Activated T-cell treated with anti-CD3 and anti-CD28 coated beads for 1 hour (primary cell): ENCODE measurements at regions not wholly inside any gene's neighbourhood (a gene's known extent, or its start where the extent isn't known, plus 50 kb on each side); places are given as distances from the start of the nearest gene placed in this dataset.
"Not testable (repeated sequence)": the region's sequence is repeated elsewhere in the genome, so short reads cannot be mapped to it uniquely, and the experiment has no call there.

Source experiments
- DNase-seq: peaks from one replicate; pipeline ENCODE4 v3.0.0-alpha.2; 2020; ENCODE audit warnings: low read depth

- DNase-seq: no peak
Measured at GRCh38 chr2:12879649-12880048, 162.9 kb downstream of the TRIB2 start.

- no peak for DNase-seq
Measured at GRCh38 chr2:12881952-12882351, 165.2 kb downstream of the TRIB2 start.

- no peak for DNase-seq
Measured at GRCh38 chr2:12882393-12882792, 165.7 kb downstream of the TRIB2 start.

- no peak for DNase-seq
Measured at GRCh38 chr2:12883906-12884305, 167.2 kb downstream of the TRIB2 start.

- DNase-seq: no peak
Measured at GRCh38 chr2:12884713-12885282, 168.1 kb downstream of the TRIB2 start.

- no peak for DNase-seq
Measured at GRCh38 chr2:12890066-12890465, 173.3 kb downstream of the TRIB2 start.

GRCh38 chr2:12890481-12890991 lies 173.8 kb downstream of the TRIB2 start:
- DNase-seq: no peak

GRCh38 chr2:12895017-12895416 lies 178.3 kb downstream of the TRIB2 start:
- DNase-seq: no peak

GRCh38 chr2:12896318-12896982 lies 179.7 kb downstream of the TRIB2 start:
- DNase-seq: no peak

GRCh38 chr2:12897181-12897580 lies 180.4 kb downstream of the TRIB2 start:
- DNase-seq: no peak

- DNase-seq: no peak
Measured at GRCh38 chr2:12903272-12903671, 186.5 kb downstream of the TRIB2 start.

- DNase-seq: no peak
Measured at GRCh38 chr2:12910431-12910830, 193.7 kb downstream of the TRIB2 start.

GRCh38 chr2:12915787-12916186 lies 199.1 kb downstream of the TRIB2 start:
- DNase-seq: no peak

- DNase-seq: no peak
Measured at GRCh38 chr2:12918138-12918834, 201.6 kb downstream of the TRIB2 start.

GRCh38 chr2:12918835-12919445 lies 202.2 kb downstream of the TRIB2 start:
- DNase-seq: no peak

GRCh38 chr2:12921321-12921720 lies 204.6 kb downstream of the TRIB2 start:
- DNase-seq: no peak

- no peak for DNase-seq
Measured at GRCh38 chr2:12923907-12924610, 207.3 kb downstream of the TRIB2 start.

- not testable (repeated sequence) for DNase-seq
Measured at GRCh38 chr2:12926641-12927040, 209.9 kb downstream of the TRIB2 start.

GRCh38 chr2:12928197-12928774 lies 211.6 kb downstream of the TRIB2 start:
- DNase-seq: no peak

- DNase-seq: no peak
Measured at GRCh38 chr2:12928775-12929401, 212.2 kb downstream of the TRIB2 start.

- no peak for DNase-seq
Measured at GRCh38 chr2:12929758-12930157, 213.0 kb downstream of the TRIB2 start.
